PC-9 (cell line): ENCODE measurements at regions not wholly inside any gene's neighbourhood (a gene's known extent, or its start where the extent isn't known, plus 50 kb on each side); places are given as distances from the start of the nearest gene placed in this dataset.

Experiments
- EZH2 ChIP-seq: fragments of 200-600 bp; sonication (generic); IDR thresholded peaks from 2 replicates; pipeline ENCODE4 v1.8.0; 2017; ENCODE audit warnings: antibody characterized with exemption, low read depth
- TF ChIP-seq, protein P1 (sequence below): fragments of 200-600 bp; sonication (generic); conservative IDR thresholded peaks from 2 replicates; pipeline ENCODE4 v1.6.1; 2017; ENCODE audit warnings: mixed run types, antibody characterized with exemption, mild to moderate bottlenecking, moderate library complexity

DNA sequence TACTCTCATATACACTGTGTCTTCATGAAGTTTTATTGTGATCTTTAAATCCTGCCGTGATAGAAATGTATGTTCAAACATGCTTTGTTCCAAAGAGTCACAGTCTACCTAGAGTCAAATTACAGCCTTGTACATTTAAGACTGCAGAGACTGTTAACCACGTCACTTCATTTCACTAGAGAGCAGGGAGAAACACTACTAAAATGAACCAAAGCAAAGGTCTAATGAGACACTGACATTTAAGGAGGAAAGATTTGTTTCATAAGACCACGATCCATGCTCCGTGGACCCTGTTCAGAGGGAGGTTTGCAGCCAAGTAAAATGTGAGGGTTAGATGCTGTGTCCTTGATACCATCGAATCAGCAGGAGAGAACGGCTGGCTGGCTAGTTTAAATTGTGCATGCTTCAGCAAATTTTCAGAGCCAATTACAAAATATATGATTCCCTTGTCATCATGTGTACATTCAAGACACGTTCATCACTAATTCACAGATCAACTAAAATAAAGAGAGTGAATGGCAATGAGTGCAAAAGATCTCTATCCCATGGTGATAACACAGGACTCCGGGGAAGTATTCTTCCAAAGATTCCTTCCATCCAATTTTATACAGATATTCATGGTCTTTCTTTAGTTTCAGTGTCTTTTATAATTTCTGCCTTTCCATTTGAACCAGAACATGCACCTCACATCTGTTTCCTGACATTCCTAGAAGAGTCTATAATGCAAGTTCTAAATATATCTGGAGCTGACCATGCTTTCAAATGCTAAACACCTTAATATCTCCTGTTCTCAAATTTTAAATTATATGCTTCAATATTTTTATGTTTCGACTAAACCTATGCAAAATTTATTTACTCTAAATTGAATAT, 960.9 kb upstream of the FAT3 start:
- TF ChIP-seq, protein P1, sequence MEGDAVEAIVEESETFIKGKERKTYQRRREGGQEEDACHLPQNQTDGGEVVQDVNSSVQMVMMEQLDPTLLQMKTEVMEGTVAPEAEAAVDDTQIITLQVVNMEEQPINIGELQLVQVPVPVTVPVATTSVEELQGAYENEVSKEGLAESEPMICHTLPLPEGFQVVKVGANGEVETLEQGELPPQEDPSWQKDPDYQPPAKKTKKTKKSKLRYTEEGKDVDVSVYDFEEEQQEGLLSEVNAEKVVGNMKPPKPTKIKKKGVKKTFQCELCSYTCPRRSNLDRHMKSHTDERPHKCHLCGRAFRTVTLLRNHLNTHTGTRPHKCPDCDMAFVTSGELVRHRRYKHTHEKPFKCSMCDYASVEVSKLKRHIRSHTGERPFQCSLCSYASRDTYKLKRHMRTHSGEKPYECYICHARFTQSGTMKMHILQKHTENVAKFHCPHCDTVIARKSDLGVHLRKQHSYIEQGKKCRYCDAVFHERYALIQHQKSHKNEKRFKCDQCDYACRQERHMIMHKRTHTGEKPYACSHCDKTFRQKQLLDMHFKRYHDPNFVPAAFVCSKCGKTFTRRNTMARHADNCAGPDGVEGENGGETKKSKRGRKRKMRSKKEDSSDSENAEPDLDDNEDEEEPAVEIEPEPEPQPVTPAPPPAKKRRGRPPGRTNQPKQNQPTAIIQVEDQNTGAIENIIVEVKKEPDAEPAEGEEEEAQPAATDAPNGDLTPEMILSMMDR, result no peak
- TF ChIP-seq EZH2, result no peak
